ENCODE measurements at regions not wholly inside any gene's neighbourhood (a gene's known extent, or its start where the extent isn't known, plus 50 kb on each side); places are given as distances from the start of the nearest gene placed in this dataset.

DNA sequence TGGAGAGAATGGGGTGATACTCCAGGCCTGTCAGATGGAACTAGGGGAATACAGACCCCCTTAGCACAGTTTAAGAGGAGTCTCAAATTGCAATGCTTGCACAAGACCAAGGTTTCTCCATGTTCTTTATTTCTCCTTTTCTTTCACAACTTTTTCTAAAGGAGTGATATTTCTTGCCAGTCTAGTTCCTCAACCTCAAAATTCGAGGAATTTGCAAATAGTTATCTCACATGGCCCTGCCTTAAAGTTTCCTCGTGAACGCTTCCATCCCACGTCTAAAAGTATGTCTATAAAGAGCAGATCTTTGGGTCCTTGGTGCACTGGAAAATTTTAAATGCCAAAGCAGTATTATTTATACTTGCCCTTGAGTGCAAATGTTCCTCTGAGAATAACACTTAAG lies 373.8 kb upstream of the KLF4 start:
- Histone ChIP-seq H3K36me3 (ENCODE audit: low read depth, low read length) (no peaks in the 10 kb centered on the region), H3K79me2 (ENCODE audit: low read length) (no peaks in the 10 kb centered on the region), H3K9me2 (replicated peaks; ENCODE audit: low read length) (no peaks in the 10 kb centered on the region), H3K4me3 (ENCODE audit: low read length) (no peak overlapping the region), H3K4me1 (ENCODE audit: insufficient read depth, low read length) (no peaks in the 10 kb centered on the region), H3K4me2 (ENCODE audit: low read length) (no peak overlapping the region), H3K27me3 (ENCODE audit: low read length) (no peaks in the 10 kb centered on the region), H3K9me3 (ENCODE audit: low read length) (no peaks in the 10 kb centered on the region), H3F3A (ENCODE audit: low read length, unreplicated experiment) (no peaks in the 10 kb centered on the region), H3K9ac (ENCODE audit: low read length) (no peak overlapping the region), H4K20me1 (ENCODE audit: low read length) (no peaks in the 10 kb centered on the region), H2AFZ (ENCODE audit: low read length) (no peak overlapping the region), H3K27ac (ENCODE audit: low read length) (no peak overlapping the region)
- DNase-seq (no peak), ATAC-seq (no peak)
- intact Hi-C loops (cut with micrococcal nuclease), result no loop called here
- no TSS peak for BruUV-seq (replicated peaks)
- no peak for TF ChIP-seq EZH2 (IDR thresholded peaks at IDR 0.05; ENCODE audit: low read length, unreplicated experiment)
- TF ChIP-seq, protein P1, sequence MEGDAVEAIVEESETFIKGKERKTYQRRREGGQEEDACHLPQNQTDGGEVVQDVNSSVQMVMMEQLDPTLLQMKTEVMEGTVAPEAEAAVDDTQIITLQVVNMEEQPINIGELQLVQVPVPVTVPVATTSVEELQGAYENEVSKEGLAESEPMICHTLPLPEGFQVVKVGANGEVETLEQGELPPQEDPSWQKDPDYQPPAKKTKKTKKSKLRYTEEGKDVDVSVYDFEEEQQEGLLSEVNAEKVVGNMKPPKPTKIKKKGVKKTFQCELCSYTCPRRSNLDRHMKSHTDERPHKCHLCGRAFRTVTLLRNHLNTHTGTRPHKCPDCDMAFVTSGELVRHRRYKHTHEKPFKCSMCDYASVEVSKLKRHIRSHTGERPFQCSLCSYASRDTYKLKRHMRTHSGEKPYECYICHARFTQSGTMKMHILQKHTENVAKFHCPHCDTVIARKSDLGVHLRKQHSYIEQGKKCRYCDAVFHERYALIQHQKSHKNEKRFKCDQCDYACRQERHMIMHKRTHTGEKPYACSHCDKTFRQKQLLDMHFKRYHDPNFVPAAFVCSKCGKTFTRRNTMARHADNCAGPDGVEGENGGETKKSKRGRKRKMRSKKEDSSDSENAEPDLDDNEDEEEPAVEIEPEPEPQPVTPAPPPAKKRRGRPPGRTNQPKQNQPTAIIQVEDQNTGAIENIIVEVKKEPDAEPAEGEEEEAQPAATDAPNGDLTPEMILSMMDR (conservative IDR thresholded peaks at IDR 0.05; ENCODE audit: low read depth, low read length), result no peak
- no peak for TF ChIP-seq EZH2phosphoT487 (IDR thresholded peaks at IDR 0.05; ENCODE audit: borderline replicate concordance, low read length)
- ChIA-PET POLR2A (ENCODE audit: unreplicated experiment) (no interaction called here), CTCF (no interaction called here)

DNA sequence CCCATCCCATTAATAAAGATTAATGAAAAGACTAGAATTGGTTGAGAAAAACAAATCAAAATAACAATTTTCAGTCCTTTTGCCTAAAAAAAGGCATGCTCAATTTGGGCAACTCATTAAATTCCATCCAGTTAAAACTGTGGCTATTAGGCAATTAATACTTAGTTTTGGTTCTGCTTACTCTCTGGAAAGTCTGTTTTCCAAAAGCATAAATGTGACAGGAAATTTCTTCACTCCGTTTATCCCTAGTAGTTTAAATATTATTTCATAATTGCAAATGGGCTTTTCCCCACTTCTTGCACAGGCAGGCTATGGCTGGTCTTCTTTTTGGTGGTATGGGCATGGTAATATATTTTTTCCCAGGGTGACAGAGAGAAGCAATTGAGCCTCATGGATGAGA lies 373.3 kb upstream of the KLF4 start:
- POLR2A ChIA-PET (ENCODE audit: unreplicated experiment), result no interaction called here
- H3K79me2 ChIP-seq (ENCODE audit: low read length), result no peaks in the 10 kb centered on the region
- intact Hi-C loops (cut with micrococcal nuclease), result no loop called here
- BruUV-seq (replicated peaks), result no TSS peak
- no peaks in the 10 kb centered on the region for H3K9me3 ChIP-seq (ENCODE audit: low read length)
- ATAC-seq (no peak), DNase-seq (no peak)
- H3K36me3 ChIP-seq (ENCODE audit: low read depth, low read length), result no peaks in the 10 kb centered on the region
- H3K27me3 ChIP-seq (ENCODE audit: low read length), result no peaks in the 10 kb centered on the region
- H3K9me2 ChIP-seq (replicated peaks; ENCODE audit: low read length), result no peaks in the 10 kb centered on the region
- no peak overlapping the region for H3K27ac ChIP-seq (ENCODE audit: low read length)
- H3K9ac ChIP-seq (ENCODE audit: low read length), result no peak overlapping the region
- H3K4me3 ChIP-seq (ENCODE audit: low read length), result no peak overlapping the region
- CTCF ChIA-PET, result no interaction called here
- no peaks in the 10 kb centered on the region for H4K20me1 ChIP-seq (ENCODE audit: low read length)
- no peaks in the 10 kb centered on the region for H3F3A ChIP-seq (ENCODE audit: low read length, unreplicated experiment)
- no peak for TF ChIP-seq EZH2phosphoT487 (IDR thresholded peaks at IDR 0.05; ENCODE audit: borderline replicate concordance, low read length)
- TF ChIP-seq, protein P1 (conservative IDR thresholded peaks at IDR 0.05; ENCODE audit: low read depth, low read length), result no peak
- TF ChIP-seq EZH2 (IDR thresholded peaks at IDR 0.05; ENCODE audit: low read length, unreplicated experiment), result no peak
- no peak overlapping the region for H2AFZ ChIP-seq (ENCODE audit: low read length)
- H3K4me1 ChIP-seq (ENCODE audit: insufficient read depth, low read length), result no peaks in the 10 kb centered on the region
- H3K4me2 ChIP-seq (ENCODE audit: low read length), result no peak overlapping the region

DNA sequence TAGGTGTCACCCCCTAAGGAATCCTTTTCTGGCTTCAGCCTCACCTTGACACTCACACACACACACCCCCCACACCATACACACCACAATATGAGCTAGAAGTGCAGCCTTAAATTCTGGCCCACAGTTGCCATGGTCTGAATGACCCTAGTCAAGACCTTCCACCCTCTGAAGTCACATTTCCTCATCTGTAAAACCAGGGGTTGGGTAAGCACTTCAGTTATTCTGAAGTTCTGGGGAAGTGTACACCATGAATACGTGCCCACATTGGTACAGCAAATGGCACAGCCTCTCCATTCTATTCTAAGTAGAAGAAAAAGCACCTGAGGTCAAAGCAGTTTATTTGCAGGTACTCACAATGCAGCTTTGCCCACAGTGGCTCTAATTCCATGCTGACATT lies 372.8 kb upstream of the KLF4 start:
- H3K4me3 ChIP-seq (ENCODE audit: low read length), result no peak overlapping the region
- ChIA-PET POLR2A (ENCODE audit: unreplicated experiment) (no interaction called here), CTCF (no interaction called here)
- no peaks in the 10 kb centered on the region for H3K9me2 ChIP-seq (replicated peaks; ENCODE audit: low read length)
- TF ChIP-seq EZH2 (IDR thresholded peaks at IDR 0.05; ENCODE audit: low read length, unreplicated experiment) (no peak), EZH2phosphoT487 (IDR thresholded peaks at IDR 0.05; ENCODE audit: borderline replicate concordance, low read length) (no peak)
- TF ChIP-seq, protein P1 (conservative IDR thresholded peaks at IDR 0.05; ENCODE audit: low read depth, low read length), result no peak
- H3K9me3 ChIP-seq (ENCODE audit: low read length), result no peaks in the 10 kb centered on the region
- H3K4me1 ChIP-seq (ENCODE audit: insufficient read depth, low read length), result no peaks in the 10 kb centered on the region
- H3K9ac ChIP-seq (ENCODE audit: low read length), result no peak overlapping the region
- no peak for ATAC-seq
- no peaks in the 10 kb centered on the region for H3K36me3 ChIP-seq (ENCODE audit: low read depth, low read length)
- no peaks in the 10 kb centered on the region for H3K79me2 ChIP-seq (ENCODE audit: low read length)
- no peak overlapping the region for H2AFZ ChIP-seq (ENCODE audit: low read length)
- no peak overlapping the region for H3K27ac ChIP-seq (ENCODE audit: low read length)
- no peaks in the 10 kb centered on the region for H3K27me3 ChIP-seq (ENCODE audit: low read length)
- no TSS peak for BruUV-seq (replicated peaks)
- H3F3A ChIP-seq (ENCODE audit: low read length, unreplicated experiment), result no peaks in the 10 kb centered on the region
- no peaks in the 10 kb centered on the region for H4K20me1 ChIP-seq (ENCODE audit: low read length)
- intact Hi-C loops (cut with micrococcal nuclease), result no loop called here
- no peak overlapping the region for H3K4me2 ChIP-seq (ENCODE audit: low read length)
- DNase-seq, result no peak
